Activated CD8-positive, alpha-beta memory T cell treated with anti-CD3 and anti-CD28 coated beads, Interleukin-2, amount 50 U/mL, for 24 hours (primary cell): ENCODE measurements at regions not wholly inside any gene's neighbourhood (a gene's known extent, or its start where the extent isn't known, plus 50 kb on each side); places are given as distances from the start of the nearest gene placed in this dataset.
"Not testable (repeated sequence)": the region's sequence is repeated elsewhere in the genome, so short reads cannot be mapped to it uniquely, and the experiment has no call there.

Experiments used
- DNase-seq: peaks from one replicate; pipeline ENCODE4 v3.0.0-alpha.2; 2020; ENCODE audit errors: extremely low read depth

DNA sequence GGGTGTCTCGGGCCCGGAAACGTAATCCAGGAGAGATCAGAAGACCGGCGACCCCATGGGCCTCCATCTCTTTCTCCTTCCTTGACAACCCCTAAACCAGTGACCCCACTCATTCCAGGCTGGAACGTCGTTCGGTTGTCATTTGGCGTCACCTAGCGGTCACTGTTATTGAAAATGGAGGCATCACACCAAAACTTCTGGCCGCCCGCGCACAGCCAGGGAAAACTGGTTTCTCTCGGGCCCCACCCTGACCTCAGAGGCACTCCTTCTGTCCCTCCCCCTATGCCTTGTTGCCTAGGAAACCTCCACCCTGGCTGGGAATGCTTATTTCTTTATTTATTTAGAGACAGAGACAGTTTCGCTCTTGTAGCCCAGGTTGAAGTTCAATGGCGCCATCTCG is 2327.3 kb upstream of the TPTE start:
- not testable (repeated sequence) for DNase-seq

DNA sequence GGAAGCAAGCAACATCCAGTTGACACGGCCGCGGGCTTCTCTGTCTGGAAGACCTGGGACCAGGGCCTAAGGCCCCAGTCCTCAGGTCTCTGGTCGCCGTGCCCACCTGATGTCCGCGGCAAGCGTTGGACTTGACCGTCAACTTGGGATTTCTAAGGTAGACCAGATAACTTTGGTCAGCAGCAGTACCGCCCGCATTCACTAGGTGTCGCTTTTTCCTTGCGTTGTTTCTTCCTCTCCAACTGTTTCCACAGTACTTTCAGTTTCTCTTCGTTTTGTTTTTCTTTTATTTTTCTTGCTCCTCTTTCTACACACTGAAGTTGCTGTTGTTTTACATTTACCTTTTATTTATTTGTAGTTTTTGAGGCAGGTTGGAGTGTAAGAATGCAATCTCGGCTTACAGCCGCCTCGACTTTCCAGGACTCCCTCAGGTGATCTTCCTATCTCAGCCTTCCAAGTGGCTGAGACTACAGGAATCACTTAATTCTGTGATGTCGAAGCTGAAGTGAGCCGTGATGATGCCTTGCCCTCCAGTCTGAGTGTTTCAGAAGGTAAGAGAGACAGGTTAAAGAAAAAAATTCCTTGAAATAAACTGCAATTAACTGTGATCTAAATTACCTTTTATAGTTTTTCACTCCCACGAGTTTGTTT is 2323.9 kb upstream of the TPTE start:
- DNase-seq, result not testable (repeated sequence)

DNA sequence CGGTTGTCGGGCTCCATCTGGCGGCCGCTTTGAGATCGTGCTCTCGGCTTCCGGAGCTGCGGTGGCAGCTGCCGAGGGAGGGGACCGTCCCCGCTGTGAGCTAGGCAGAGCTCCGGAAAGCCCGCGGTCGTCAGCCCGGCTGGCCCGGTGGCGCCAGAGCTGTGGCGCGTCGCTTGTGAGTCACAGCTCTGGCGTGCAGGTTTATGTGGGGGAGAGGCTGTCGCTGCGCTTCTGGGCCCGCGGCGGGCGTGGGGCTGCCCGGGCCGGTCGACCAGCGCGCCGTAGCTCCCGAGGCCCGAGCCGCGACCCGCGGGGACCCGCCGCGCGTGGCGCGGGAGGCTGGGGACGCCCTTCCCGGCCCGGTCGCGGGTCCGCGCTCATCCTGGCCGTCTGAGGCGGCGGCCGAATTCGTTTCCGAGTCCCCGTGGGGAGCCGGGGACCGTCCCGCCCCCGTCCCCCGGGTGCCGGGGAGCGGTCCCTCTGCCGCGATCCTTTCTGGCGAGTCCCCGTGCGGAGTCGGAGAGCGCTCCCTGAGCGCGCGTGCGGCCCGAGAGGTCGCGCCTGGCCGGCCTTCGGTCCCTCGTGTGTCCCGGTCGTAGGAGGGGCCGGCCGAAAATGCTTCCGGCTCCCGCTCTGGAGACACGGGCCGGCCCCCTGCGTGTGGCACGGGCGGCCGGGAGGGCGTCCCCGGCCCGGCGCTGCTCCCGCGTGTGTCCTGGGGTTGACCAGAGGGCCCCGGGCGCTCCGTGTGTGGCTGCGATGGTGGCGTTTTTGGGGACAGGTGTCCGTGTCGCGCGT is 2316.1 kb upstream of the TPTE start:
- not testable (repeated sequence) for DNase-seq

DNA sequence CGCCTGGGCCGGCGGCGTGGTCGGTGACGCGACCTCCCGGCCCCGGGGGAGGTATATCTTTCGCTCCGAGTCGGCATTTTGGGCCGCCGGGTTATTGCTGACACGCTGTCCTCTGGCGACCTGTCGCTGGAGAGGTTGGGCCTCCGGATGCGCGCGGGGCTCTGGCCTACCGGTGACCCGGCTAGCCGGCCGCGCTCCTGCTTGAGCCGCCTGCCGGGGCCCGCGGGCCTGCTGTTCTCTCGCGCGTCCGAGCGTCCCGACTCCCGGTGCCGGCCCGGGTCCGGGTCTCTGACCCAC is 2315.5 kb upstream of the TPTE start:
- not testable (repeated sequence) for DNase-seq

DNA sequence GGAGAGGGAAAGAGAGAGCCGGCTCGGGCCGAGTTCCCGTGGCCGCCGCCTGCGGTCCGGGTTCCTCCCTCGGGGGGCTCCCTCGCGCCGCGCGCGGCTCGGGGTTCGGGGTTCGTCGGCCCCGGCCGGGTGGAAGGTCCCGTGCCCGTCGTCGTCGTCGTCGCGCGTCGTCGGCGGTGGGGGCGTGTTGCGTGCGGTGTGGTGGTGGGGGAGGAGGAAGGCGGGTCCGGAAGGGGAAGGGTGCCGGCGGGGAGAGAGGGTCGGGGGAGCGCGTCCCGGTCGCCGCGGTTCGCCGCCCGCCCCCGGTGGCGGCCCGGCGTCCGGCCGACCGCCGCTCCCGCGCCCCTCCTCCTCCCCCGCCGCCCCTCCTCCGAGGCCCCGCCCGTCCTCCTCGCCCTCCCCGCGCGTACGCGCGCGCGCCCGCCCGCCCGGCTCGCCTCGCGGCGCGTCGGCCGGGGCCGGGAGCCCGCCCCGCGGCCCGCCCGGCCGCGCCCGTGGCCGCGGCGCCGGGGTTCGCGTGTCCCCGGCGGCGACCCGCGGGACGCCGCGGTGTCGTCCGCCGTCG is 2308.3 kb upstream of the TPTE start:
- peak; percentile 59 for DNase-seq

DNA sequence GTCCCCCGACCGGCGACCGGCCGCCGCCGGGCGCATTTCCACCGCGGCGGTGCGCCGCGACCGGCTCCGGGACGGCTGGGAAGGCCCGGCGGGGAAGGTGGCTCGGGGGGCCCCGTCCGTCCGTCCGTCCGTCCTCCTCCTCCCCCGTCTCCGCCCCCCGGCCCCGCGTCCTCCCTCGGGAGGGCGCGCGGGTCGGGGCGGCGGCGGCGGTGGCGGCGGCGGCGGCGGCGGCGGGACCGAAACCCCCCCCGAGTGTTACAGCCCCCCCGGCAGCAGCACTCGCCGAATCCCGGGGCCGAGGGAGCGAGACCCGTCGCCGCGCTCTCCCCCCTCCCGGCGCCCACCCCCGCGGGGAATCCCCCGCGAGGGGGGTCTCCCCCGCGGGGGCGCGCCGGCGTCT is 2306.8 kb upstream of the TPTE start:
- not testable (repeated sequence) for DNase-seq

DNA sequence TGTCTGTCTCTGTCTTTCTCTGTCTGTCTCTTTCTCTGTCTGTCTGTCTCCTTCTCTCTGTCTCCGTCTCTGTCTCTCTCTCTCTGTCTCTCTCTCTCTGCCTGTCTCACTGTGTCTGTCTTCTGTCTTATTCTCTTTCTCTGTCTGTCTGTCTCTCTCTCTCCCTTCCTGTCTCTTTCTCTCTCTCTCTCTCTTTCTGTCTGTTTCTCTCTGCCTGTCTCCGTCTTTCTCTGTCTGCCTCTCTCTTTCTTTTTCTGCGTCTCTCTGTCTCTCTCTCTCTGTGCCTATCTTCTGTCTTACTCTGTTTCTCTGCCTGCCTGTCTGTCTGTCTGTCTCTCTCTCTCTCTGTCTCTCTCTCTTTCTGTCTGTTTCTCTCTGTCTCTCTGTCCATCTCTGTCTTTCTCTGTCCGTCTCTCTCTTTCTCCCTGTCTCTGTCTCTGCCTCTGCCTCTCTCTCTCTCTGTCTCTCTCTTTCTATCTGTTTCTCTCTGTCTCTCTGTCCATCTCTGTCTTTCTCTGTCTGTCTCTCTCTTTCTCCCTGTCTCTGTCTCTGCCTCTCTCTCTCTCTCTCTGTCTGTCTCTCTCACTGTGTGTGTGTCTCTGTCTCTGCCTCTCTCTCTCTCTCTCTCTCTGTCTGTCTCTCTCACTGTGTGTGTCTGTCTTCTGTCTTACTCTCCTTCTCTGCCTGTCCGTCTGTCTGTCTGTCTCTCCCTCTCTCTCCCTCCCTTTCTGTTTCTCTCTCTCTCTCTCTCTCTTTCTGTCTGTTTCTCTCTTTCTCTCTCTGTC is 2291.8 kb upstream of the TPTE start:
- not testable (repeated sequence) for DNase-seq

DNA sequence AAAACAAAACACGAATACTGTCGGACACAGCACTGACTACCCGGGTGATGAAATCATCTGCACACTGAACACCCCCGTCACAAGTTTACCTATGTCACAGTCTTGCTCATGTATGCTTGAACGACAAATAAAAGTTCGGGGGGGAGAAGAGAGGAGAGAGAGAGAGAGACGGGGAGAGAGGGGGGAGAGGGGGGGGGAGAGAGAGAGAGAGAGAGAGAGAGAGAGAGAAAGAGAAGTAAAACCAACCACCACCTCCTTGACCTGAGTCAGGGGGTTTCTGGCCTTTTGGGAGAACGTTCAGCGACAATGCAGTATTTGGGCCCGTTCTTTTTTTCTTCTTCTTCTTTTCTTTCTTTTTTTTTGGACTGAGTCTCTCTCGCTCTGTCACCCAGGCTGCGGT is 2290.1 kb upstream of the TPTE start:
- DNase-seq, result not testable (repeated sequence)

DNA sequence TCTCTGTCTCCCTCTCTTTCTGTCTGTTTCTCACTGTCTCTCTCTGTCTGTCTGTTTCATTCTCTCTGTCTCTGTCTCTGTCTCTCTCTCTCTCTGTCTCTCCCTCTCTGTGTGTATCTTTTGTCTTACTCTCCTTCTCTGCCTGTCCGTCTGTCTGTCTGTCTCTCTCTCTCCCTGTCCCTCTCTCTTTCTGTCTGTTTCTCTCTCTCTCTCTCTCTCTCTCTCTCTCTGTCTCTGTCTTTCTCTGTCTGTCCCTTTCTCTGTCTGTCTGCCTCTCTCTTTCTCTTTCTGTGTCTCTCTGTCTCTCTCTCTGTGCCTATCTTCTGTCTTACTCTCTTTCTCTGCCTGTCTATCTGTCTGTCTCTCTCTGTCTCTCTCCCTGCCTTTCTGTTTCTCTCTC is 2288.4 kb upstream of the TPTE start:
- DNase-seq, result not testable (repeated sequence)

DNA sequence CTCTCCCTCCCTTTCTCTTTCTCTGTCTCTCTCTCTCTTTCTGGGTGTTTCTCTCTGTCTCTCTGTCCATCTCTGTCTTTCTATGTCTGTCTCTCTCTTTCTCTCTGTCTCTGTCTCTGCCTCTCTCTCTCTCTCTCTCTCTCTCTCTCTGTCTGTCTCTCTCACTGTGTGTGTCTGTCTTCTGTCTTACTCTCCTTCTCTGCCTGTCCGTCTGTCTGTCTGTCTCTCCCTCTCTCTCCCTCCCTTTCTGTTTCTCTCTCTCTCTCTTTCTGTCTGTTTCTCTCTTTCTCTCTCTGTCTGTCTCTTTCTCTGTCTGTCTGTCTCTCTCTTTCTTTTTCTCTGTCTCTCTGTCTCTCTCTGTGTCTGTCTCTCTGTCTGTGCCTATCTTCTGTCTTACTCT is 2287.3 kb upstream of the TPTE start:
- not testable (repeated sequence) for DNase-seq

DNA sequence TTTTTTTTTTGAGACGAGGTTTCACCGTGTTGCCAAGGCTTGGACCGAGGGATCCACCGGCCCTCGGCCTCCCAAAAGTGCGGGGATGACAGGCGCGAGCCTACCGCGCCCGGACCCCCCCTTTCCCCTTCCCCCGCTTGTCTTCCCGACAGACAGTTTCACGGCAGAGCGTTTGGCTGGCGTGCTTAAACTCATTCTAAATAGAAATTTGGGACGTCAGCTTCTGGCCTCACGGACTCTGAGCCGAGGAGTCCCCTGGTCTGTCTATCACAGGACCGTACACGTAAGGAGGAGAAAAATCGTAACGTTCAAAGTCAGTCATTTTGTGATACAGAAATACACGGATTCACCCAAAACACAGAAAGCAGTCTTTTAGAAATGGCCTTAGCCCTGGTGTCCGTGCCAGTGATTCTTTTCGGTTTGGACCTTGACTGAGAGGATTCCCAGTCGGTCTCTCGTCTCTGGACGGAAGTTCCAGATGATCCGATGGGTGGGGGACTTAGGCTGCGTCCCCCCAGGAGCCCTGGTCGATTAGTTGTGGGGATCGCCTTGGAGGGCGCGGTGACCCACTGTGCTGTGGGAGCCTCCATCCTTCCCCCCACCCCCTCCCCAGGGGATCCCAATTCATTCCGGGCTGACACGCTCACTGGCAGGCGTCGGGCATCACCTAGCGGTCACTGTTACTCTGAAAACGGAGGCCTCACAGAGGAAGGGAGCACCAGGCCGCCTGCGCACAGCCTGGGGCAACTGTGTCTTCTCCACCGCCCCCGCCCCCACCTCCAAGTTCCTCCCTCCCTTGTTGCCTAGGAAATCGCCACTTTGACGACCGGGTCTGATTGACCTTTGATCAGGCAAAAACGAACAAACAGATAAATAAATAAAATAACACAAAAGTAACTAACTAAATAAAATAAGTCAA is 2276.4 kb upstream of the TPTE start:
- DNase-seq, result not testable (repeated sequence)

DNA sequence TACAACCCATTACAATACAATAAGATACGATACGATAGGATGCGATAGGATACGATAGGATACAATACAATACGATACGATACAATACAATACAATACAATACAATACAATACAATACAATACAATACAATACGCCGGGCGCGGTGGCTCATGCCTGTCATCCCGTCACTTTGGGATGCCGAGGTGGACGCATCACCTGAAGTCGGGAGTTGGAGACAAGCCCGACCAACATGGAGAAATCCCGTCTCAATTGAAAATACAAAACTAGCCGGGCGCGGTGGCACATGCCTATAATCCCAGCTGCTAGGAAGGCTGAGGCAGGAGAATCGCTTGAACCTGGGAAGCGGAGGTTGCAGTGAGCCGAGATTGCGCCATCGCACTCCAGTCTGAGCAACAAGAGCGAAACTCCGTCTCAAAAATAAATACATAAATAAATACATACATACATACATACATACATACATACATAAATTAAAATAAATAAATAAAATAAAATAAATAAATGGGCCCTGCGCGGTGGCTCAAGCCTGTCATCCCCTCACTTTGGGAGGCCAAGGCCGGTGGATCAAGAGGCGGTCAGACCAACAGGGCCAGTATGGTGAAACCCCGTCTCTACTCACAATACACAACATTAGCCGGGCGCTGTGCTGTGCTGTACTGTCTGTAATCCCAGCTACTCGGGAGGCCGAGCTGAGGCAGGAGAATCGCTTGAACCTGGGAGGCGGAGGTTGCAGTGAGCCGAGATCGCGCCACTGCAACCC is 2275.6 kb upstream of the TPTE start:
- not testable (repeated sequence) for DNase-seq

DNA sequence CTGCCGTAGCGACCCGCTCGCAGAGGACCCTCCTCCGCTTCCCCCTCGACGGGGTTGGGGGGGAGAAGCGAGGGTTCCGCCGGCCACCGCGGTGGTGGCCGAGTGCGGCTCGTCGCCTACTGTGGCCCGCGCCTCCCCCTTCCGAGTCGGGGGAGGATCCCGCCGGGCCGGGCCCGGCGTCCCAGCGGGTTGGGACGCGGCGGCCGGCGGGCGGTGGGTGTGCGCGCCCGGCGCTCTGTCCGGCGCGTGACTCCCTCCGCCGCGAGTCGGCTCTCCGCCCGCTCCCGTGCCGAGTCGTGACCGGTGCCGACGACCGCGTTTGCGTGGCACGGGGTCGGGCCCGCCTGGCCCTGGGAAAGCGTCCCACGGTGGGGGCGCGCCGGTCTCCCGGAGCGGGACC is 2269.7 kb upstream of the TPTE start:
- DNase-seq, result not testable (repeated sequence)

DNA sequence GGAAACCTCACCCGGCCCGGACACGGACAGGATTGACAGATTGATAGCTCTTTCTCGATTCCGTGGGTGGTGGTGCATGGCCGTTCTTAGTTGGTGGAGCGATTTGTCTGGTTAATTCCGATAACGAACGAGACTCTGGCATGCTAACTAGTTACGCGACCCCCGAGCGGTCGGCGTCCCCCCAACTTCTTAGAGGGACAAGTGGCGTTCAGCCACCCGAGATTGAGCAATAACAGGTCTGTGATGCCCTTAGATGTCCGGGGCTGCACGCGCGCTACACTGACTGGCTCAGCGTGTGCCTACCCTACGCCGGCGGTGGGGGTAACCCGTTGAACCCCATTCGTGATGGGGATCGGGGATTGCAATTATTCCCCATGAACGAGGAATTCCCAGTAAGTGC is 2266.3 kb upstream of the TPTE start:
- not testable (repeated sequence) for DNase-seq

DNA sequence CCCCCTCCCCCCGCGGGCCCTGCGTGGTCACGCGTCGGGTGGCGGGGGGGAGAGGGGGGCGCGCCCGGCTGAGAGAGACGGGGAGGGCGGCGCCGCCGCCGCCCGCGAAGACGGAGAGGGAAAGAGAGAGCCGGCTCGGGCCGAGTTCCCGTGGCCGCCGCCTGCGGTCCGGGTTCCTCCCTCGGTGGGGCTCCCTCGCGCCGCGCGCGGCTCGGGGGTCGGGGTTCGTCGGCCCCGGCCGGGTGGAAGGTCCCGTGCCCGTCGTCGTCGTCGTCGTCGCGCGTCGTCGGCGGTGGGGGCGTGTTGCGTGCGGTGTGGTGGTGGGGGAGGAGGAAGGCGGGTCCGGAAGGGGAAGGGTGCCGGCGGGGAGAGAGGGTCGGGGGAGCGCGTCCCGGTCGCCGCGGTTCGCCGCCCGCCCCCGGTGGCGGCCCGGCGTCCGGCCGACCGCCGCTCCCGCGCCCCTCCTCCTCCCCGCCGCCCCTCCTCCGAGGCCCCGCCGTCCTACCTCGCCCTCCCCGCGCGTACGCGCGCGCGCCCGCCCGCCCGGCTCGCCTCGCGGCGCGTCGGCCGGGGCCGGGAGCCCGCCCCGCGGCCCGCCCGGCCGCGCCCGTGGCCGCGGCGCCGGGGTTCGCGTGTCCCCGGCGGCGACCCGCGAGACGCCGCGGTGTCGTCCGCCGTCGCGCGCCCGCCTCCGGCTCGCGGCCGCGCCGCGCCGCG is 2264.1 kb upstream of the TPTE start:
- not testable (repeated sequence) for DNase-seq

DNA sequence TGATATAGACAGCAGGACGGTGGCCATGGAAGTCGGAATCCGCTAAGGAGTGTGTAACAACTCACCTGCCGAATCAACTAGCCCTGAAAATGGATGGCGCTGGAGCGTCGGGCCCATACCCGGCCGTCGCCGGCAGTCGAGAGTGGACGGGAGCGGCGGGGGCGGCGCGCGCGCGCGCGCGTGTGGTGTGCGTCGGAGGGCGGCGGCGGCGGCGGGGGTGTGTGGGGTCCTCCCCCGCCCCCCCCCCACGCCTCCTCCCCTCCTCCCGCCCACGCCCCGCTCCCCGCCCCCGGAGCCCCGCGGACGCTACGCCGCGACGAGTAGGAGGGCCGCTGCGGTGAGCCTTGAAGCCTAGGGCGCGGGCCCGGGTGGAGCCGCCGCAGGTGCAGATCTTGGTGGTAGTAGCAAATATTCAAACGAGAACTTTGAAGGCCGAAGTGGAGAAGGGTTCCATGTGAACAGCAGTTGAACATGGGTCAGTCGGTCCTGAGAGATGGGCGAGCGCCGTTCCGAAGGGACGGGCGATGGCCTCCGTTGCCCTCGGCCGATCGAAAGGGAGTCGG is 2261.2 kb upstream of the TPTE start:
- not testable (repeated sequence) for DNase-seq
